Stromal cell of bone marrow (primary cell): ENCODE measurements at regions not wholly inside any gene's neighbourhood (a gene's known extent, or its start where the extent isn't known, plus 50 kb on each side); places are given as distances from the start of the nearest gene placed in this dataset.
"Not testable (repeated sequence)": the region's sequence is repeated elsewhere in the genome, so short reads cannot be mapped to it uniquely, and the experiment has no call there.

Source experiments
- DNase-seq: peaks from one replicate; pipeline ENCODE4 v3.0.0-alpha.2; 2012; ENCODE audit warnings: low read depth

DNA sequence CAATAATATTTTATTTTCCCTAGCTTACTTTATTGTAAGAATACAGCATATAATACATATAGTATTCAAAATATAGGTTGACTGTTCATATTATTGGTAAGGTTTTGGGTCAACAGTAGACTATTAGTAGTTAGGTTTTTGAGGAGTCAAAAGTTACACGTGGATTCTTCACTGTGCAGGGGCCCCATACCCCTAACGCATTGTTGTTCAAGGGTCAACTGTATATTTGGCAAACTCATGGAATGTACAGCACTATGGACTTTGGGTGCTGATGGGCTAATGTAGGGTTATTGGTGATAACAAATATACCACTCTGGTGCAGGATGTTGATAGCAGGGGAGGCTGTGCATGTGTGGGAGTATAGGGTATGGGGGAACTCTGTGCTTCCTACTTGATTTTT lies 397.2 kb downstream of the BCKDHB start:
- DNase-seq = no peak

DNA sequence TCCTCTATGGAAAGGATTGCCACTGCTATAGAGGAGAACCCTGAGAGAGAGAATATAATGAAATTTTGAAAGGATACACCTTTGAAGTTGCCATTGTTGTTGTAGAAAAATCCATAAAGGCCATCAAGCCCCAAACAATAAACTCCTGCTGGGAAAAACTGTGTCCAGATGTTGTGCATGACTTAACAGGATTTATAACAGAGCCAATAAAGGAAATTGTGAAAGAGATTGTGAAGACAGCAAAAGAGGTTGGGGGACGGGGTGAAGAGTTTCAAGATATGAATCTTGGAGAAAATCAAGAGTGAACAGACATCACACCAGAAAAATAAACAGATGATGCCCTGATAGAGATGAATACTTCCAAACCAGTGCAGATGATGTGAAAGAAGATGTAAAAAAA lies 396.4 kb downstream of the BCKDHB start:
- no peak for DNase-seq

DNA sequence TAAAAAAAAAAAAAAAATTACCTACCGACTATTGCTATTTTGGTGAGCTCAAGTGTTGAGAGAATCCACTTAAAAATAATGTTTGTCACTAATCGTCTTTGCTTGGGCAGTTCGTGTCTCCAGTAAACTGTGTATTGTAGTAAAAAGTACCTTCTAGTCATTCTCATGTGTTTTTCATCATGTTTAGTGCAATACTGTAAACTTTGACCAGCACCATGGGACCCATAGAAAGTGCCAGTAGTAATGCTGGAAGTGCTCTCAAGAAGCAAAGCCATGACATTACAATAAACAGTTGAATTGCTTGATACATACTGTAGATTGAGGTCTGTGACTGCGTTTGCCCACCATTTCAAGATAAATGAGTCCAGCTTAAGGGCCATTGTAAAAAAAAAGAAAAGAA lies 395.2 kb downstream of the BCKDHB start:
- DNase-seq = no peak

DNA sequence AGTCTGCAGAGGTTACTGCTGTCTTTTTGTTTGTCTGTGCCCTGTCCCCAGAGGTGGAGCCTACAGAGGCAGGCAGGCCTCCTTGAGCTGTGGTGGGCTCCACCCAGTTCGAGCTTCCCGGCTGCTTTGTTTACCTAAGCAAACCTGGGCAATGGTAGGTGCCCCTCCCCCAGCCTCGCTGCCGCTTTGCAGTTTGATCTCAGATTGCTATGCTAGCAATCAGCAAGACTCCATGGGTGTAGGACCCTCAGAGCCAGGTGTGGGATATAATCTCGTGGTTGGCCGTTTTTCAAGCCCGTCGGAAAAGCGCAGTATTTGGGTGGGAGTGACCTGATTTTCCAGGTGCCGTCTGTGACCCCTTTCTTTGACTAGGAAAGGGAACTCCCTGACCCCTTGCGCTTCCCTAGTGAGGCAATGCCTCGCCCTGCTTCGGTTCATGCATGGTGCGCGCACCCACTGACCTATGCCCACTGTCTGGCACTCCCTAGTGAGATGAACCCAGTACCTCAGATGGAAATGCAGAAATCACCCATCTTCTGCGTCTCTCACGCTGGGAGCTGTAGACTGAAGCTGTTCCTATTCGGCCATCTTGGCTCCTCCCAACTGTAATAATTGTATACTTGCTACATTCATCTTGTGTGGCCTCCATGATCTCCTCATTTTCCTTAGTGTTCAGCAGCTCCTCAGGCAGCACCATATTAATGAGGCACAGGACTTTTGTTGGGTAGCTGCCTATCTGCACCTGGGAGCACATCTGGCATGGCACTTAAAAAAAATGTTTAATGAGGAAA lies 391.4 kb downstream of the BCKDHB start:
- DNase-seq = not testable (repeated sequence)

DNA sequence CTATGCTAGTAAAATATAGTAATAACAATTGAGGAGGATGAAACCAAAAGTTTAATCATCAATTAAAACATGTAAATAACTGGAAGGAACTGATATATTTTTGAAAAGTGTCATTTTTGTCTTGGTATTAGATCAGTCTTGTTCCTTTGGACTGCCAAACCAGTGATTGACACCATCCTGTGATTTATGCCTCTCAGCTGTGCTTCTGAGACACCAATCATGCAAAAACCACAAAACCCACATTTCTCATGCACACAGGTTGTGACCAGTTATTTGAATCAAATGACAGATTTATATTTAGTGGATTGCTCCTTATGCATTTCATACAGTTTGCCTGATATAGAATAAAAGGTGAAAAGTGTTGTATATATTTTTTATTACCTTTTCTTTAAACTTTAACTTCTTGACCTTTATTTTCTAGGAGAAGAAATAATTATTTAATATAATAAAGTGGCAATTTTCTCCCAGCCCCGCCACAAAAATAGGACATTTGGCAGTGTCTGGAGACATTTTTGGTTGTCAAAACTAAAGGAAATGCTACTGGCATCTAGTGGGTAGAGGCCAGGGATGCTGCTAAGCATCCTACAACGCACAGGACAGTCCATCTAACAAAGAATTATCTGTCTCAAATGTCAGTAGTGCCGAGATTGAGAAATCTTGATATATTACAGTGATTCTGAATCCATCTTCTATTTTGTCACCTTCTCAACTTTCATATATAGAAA lies 383.6 kb downstream of the BCKDHB start:
- no peak for DNase-seq

DNA sequence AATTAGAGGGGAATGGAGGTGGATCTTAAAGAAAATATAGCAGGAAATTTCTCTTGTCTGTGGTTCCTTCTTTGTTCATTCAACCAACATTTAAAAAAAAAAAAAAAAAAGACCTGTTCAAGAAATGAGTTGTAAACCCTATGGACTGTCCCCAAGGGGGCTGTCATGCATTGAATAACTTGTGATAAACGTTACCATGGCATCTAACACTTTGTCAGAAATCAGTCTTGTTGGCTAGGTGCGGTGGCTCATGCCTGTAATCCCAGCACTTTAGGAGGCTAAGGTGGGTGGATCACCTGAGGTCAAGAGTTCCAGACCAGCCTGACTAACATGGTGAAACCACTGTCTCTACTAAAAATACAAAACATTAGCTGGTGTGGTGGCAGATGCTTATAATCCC lies 381.7 kb downstream of the BCKDHB start:
- DNase-seq = no peak

DNA sequence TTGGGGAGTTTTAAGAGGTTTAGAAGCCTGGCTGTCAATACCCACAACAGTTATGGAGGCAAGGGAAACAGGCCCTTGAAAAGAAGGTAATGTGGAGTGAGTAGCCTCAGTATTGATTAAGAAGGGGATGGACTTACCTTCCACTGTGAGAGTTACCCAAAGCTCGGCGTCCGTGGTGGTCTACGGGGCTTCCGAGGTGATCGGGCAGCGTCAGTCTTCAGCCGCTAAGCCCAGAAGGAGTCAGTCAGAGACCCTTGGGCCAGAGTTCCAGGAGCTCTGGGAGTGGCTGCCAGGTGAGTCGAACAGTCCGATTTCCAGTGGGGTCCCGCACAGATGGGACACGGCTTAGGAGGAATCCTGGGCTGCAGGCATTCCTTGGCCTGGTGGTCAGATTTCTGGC lies 379.0 kb downstream of the BCKDHB start:
- DNase-seq = not testable (repeated sequence)

DNA sequence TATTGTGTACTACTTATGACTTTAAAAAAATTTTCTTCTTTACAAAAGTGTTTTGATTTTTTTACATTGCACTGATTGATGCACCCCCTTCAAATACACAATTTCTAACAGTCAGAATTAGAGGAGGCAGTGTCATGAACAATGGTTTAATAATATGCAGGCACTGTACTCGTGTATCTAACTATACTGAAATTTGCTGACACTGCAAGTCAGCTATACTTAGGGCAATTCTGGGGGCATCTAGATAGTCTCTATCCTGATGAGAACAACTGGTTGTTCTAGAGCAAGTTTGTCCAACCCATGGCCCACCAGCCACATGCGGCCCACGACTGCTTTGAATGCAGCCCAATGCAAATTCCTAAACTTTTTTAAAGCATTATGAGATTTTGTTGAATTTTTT lies 375.6 kb downstream of the BCKDHB start:
- DNase-seq = no peak

DNA sequence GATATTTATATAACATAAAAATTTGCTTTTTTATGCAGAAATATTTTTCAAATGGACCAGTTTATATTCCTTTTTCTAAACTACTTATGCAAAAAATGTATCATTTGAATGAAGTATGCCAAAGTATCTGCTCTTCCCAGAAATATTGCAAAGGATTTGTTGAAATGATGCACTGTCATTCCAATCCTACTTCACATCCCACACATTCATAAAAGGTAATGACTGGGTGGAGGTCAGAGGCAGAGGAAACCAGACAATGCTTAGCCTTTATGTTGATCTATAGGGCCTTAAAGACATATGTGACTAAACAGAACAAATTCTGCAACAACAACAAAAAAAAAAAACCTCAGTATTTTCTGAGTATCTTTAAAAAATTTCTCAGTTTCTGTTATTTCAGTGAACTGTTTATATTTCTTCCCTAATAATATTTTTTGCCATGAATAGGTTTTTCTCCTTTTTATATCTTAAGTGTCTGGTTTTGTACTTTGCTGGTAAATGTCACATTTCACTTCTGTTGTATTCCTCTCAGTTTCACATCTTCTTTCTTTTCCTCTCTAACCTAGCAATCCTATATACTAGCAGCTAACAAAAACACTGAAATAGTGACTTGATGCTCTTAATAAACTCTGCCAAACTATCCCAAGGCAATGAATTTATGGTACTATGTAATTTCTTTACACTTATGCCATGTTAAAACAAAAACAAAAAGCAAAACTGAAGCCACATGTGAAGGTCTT lies 374.1 kb downstream of the BCKDHB start:
- DNase-seq = no peak

DNA sequence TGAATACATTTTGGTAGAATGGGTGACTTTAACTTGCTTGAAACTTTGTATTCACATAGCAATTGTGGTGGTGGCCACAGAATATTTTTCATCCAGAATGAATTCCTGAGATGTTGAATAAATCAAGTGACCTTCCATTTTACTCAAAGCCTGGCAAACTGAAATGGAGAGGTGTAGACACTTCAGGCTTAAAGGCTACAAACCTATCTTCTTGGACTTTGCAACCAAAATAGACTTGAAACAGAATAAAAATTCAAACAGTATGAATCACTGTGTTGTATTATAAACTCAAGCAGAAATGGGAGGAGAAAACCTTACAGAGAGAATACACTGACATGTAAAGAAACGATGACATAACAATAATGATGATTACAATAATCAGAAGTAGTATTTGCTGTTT lies 371.6 kb downstream of the BCKDHB start:
- no peak for DNase-seq

DNA sequence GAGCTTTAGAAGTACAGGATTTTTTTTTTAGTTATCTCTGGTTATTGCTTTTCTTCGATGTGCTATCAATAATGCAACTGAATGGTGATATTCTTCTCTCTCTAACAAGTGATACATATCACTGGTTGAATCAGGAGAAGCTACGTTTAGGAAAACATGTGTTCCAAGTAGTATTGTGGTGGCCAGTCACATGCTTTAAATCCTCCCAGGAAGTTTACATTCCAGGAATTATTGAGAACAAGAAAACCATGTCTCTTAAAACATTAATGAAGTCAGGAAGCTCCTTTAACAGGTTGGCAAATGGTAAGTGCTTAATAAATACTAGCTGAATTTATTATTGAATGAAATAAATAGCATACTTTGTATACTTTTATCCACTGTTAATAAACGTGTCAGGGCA lies 371.1 kb downstream of the BCKDHB start:
- no peak for DNase-seq

DNA sequence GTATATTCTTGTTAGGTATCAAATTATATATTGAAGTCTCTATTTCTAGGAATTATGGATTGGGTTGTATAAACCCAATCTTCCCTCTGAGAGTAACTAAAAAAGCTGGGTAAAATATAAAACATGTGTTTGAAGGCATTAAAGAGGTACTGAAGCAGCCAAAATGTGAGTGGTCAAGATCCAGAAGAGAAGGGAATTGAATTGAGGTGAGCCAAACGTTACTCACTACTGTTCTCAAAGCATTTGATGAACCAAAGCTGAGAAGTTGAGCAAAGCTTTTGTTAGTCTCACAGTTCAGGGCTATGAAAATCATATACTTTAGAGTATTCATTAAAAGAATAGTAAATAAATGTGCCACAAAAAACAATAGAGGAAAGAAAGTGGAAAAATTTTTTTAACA lies 365.8 kb downstream of the BCKDHB start:
- DNase-seq = no peak

DNA sequence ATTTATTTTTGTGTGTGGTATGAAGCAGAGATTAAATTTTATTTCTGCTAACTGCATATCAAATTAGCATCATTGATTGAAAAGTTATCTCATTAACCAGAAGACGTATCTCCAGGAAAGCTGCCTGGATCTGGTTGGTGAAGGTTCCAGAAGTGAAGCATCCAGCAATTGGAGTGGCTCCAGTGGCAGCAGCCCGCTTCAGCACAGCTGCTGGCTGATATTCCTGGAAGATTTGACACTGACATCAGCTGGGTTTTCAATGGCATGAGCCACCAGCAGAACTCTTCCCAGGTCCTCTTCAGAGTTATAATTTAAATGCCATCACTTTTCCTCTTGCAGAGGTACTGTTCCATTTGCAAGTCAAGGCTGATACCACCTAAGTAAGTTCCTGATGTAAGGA lies 363.5 kb downstream of the BCKDHB start:
- no peak for DNase-seq

DNA sequence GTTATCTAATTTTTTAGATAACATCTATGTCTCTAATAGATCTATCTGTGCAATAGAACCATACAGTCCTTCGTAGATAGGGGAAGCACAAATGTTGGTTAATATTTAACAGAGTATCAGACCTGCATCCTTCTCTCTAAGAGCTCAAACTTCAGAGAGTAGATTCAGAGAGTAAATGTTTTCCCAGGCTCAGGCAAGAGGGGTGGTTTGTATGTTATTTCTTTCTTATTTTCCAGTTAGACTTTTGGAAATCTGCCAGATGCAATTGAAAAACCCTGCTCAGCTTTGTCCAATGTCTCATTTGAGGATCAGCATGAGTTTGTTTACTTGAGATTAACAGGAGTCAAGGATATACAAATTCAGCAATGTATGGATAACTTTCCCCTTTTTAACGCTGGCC lies 361.9 kb downstream of the BCKDHB start:
- no peak for DNase-seq

DNA sequence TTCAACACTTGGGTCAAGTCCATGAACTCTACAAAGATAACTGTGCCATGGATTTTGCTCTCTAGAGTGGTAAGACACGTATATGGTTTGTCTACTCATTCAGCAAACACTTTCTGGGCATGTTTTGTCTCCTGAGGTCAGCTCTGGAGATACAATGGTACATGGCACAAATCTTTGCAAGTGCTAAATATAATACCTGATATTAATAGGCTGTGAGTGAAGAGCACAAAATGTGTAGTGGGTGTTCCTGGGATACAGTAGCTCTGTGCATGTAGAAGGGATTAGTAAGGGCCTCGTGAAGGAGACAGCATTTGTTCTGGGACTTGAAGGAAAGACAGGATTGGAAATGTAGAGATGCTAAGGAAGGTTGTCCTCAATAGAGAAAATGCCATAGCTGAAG lies 360.9 kb downstream of the BCKDHB start:
- DNase-seq = no peak

DNA sequence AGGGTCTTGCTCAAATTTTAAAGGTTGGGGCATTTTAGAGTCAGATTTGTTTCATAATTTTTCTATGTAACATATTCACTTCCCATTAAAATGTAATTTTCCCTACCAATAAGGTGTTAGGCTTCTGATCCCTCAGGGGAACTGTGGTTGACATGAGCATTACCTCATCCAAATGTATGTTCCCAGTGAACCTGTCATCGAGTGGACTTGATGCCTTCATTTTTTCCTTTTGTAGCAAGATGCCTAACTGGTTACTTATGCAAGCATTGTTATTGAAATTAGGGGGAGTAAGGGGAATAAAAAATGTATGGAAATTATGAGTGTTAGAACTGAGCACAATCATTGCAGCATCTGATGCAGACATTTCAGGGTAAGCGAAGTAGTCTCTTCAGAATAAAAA lies 360.5 kb downstream of the BCKDHB start:
- DNase-seq = no peak

DNA sequence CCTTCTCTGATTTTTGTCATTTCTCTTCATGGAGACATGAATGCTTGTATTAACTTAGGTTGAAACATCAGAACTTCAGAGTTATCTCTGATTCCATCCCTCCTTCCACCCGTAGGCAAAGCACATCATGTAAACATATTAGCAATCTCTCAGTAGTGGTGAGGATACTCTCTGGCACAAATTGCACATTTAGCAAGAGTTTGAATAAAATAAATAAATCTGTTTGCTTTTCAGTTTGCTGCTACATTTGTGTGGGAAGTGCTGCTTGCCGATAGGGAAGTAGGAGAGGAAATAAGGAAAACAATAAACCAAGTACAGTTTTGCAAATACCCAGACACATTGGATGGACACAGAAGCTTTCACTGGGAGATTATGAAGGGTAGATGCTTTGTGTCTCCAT lies 359.0 kb downstream of the BCKDHB start:
- DNase-seq = no peak

DNA sequence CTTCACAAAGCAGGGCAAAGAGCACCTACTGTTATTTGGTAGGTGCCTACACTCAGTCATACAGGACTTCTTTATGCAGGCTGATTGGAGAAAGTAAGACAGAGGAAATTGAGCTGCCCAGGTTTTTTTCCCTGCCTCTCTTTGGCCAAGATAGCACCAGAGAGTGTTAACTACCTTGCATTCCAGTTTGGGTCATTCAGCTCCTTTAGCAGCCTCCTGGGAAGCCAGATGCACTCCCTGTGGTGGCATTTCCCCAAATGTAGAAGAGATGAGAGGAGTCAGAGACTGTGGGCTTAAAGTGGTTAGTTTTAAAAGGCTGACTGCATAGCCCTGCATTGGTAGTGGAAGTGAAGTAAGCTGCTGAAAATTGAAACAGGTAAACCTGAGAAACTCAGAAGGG lies 358.4 kb downstream of the BCKDHB start:
- DNase-seq = no peak

DNA sequence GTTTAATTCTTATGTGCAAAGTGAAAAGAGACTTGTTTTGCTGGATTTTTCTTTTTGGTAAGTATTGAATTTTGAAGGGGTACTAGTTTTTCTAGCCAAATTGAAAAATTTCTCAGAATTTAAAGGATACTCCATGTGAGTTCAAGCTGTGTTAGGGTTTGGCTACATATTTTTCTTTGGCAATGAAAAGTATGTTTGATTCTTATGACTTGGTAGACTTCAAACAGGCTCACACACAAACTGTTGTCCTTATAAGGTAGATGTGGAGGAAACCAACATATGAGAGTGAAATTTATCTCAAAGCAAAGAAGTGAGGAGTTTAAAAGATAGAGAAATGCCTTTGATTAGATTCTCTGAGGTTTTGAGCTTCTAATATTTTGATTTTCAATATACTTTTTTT lies 356.7 kb downstream of the BCKDHB start:
- no peak for DNase-seq

DNA sequence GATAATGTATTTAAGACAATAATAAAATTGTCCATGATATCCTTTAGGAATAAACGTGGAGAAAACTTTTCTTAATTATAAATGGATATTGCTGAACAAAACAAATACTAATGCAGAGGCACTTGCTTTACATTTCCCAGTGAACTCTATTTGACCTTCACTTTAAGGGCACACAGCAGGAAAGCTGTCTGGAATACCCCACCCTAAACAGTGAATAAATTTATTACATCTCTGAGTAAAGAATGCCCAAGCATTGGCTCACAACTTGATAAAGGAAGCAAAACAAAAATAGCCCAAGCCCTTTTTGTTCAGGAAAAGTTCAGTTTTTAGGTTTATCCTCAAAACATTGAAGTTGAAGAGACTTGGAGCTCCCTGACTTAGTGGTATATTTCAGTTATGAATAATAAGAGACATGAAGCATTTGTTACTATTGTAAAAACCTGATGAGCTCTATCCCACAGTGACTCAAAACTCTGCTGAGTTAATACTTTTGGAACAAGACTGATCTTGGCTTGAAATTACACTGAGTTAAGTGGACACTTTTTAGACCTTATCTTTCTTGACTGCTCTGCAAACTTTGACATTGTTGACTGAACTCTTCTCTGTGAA lies 353.9 kb downstream of the BCKDHB start:
- DNase-seq = peak; percentile 55

DNA sequence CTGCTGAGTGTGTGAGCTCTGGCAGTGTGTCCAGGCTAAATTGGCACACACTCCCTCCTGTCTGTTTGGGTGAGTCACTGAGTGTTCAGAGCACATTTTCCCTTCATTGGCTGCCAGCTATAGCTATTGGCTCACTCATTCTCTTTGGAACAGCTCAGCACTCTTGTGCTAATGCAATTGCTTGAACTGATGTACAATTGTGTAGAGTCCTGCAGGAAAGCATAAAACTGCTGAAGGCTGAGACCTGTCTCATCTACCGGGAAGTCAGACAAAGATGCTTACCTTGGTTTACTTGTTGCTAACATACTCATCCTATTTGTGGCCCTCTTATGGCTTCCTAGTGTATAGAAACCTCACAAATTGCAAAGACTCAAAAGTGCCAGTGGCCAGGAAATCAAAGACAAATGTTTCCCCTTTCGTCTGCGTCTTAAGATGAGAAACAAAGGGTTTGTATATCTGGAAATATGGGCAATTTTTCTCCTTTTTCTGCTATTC lies 351.0 kb downstream of the BCKDHB start:
- DNase-seq = peak; percentile 96

DNA sequence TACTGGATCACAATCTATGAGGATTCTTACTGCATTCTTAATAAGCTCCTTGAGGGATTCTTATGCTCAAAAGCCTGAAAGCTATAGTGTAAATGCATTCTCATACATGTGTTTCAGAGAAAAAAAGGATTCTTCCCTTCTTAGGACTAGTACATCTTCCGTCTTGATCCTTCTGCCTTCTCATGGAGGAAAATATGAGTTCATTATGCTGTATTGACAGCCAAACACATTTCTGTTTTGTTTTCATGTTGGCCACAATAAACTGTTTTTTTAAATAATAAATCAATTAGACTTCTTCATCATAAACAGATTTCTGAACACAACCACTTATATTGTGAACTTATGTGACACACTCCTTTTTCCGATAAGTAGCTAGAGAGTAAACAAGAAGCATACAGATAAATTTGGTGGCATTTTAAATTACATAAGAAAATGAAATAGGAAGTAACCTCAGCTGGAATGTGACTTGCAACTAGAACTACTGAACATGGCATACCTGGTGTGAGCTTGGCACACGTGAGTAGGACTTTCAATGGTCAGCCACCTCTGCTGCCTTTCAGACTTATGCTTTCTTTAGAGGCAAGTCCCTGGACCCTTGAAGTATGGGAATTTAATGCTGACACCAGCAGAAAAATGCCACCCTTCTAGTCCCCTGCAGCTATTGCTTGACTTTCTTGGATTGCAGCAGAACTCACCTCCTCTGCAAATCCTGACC lies 350.4 kb downstream of the BCKDHB start:
- no peak for DNase-seq
